ENCODE measurements at regions not wholly inside any gene's neighbourhood (a gene's known extent, or its start where the extent isn't known, plus 50 kb on each side); places are given as distances from the start of the nearest gene placed in this dataset.

- no peak for TF ChIP-seq CTCF (IDR thresholded peaks at IDR 0.05; ENCODE audit: insufficient read depth, low read length, poor library complexity, severe bottlenecking)
- Histone ChIP-seq H3K4me3 (ENCODE audit: low read depth, low read length) (no peak overlapping the region), H3K36me3 (ENCODE audit: control insufficient read depth, insufficient read depth, low read length) (no peaks in the 10 kb centered on the region), H3K27me3 (ENCODE audit: control insufficient read depth, insufficient read depth, low read length) (no peaks in the 10 kb centered on the region)
- DNase-seq (ENCODE audit: low read depth), result no peak
These were observed 436.4 kb downstream of the BCOR start for GRCh38 chrX:39661116-39661907.

- Histone ChIP-seq H3K27me3 (ENCODE audit: control insufficient read depth, insufficient read depth, low read length) (no peaks in the 10 kb centered on the region), H3K4me3 (ENCODE audit: low read depth, low read length) (no peak overlapping the region), H3K36me3 (ENCODE audit: control insufficient read depth, insufficient read depth, low read length) (no peaks in the 10 kb centered on the region)
- no peak for DNase-seq (ENCODE audit: low read depth)
- no peak for TF ChIP-seq CTCF (IDR thresholded peaks at IDR 0.05; ENCODE audit: insufficient read depth, low read length, poor library complexity, severe bottlenecking)
These were observed 431.8 kb downstream of the BCOR start for GRCh38 chrX:39665830-39666518.

- no peaks in the 10 kb centered on the region for H3K27me3 ChIP-seq (ENCODE audit: control insufficient read depth, insufficient read depth, low read length)
- no peak for TF ChIP-seq CTCF (IDR thresholded peaks at IDR 0.05; ENCODE audit: insufficient read depth, low read length, poor library complexity, severe bottlenecking)
These were observed 430.6 kb downstream of the BCOR start for GRCh38 chrX:39667191-39667590.

GRCh38 chrX:39667736-39668482 is 429.8 kb downstream of the BCOR start:
- no peak for DNase-seq (ENCODE audit: low read depth)
- TF ChIP-seq CTCF (IDR thresholded peaks at IDR 0.05; ENCODE audit: insufficient read depth, low read length, poor library complexity, severe bottlenecking), result no peak
- H3K4me3 ChIP-seq (ENCODE audit: low read depth, low read length), result no peak overlapping the region
- H3K36me3 ChIP-seq (ENCODE audit: control insufficient read depth, insufficient read depth, low read length), result no peaks in the 10 kb centered on the region
- H3K27me3 ChIP-seq (ENCODE audit: control insufficient read depth, insufficient read depth, low read length), result no peaks in the 10 kb centered on the region

More at GRCh38 chrX:39667191-39667590, 430.6 kb downstream of the BCOR start:
- DNase-seq (ENCODE audit: low read depth), result no peak
- Histone ChIP-seq H3K36me3 (ENCODE audit: control insufficient read depth, insufficient read depth, low read length) (no peaks in the 10 kb centered on the region), H3K4me3 (ENCODE audit: low read depth, low read length) (no peak overlapping the region)

- Histone ChIP-seq H3K36me3 (ENCODE audit: control insufficient read depth, insufficient read depth, low read length) (no peaks in the 10 kb centered on the region), H3K4me3 (ENCODE audit: low read depth, low read length) (no peak overlapping the region), H3K27me3 (ENCODE audit: control insufficient read depth, insufficient read depth, low read length) (no peaks in the 10 kb centered on the region)
- DNase-seq (ENCODE audit: low read depth), result no peak
- TF ChIP-seq CTCF (IDR thresholded peaks at IDR 0.05; ENCODE audit: insufficient read depth, low read length, poor library complexity, severe bottlenecking), result no peak
These were observed 428.1 kb downstream of the BCOR start for GRCh38 chrX:39669668-39670067.
